GM18873 (cell line): ENCODE measurements at regions not wholly inside any gene's neighbourhood (a gene's known extent, or its start where the extent isn't known, plus 50 kb on each side); places are given as distances from the start of the nearest gene placed in this dataset.
"Not testable (repeated sequence)": the region's sequence is repeated elsewhere in the genome, so short reads cannot be mapped to it uniquely, and the experiment has no call there.

ENCODE experiments used
- ATAC-seq: cut with Tn5 transposase; IDR thresholded peaks from one replicate; pipeline ENCODE4 v1.9.1; 2021; ENCODE audit warnings: mild to moderate bottlenecking, moderate library complexity, moderate number of reproducible peaks; ENCODE audit not compliant: unreplicated experiment, low FRiP score

DNA sequence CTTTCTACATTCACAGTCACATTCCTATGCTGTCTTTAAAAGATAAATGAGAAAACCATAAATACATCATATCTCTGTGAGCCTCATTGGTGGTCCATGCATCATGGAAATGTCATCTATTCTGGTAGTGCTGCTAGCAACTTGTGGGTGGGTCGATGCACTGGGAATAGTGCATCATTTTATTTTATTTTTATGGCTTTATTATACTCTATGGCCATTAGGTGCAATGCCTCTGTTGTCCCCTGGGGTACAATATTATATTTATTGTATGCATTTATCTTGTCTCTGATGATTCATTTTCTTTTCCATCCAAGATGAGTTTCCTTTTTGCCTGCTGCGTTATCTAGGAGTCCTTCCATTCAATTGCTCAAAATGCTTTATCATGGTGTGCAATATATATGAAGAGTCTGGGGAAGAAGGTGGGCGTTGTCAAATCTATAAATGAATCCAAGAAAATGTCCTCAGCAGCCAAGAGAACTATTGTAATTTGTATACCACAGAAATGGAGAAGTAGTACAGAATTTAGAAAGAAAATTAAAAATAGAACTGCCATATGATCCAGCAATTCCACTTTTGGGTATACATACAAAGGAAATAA lies 324.0 kb downstream of the KCNJ2 start:
- ATAC-seq = no peak

DNA sequence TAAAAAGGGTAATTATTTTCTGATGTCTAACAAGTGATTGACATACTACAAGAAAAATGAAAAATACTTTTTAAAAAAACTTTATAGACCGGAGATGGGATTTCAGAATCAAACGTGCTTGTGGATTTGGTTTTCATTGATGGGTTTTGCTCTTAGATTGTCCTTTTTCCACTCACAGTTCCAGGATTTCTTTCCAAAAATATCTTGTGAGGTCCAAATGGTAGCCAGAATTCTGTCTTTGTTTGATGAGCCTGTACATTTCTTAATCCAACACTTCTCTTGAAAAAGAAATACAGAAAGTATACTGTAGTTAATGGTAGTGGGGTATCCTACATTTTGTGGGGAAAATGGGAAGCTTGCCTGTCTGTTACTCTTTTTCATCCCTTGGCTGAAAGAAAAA lies 329.3 kb downstream of the KCNJ2 start:
- ATAC-seq = no peak

DNA sequence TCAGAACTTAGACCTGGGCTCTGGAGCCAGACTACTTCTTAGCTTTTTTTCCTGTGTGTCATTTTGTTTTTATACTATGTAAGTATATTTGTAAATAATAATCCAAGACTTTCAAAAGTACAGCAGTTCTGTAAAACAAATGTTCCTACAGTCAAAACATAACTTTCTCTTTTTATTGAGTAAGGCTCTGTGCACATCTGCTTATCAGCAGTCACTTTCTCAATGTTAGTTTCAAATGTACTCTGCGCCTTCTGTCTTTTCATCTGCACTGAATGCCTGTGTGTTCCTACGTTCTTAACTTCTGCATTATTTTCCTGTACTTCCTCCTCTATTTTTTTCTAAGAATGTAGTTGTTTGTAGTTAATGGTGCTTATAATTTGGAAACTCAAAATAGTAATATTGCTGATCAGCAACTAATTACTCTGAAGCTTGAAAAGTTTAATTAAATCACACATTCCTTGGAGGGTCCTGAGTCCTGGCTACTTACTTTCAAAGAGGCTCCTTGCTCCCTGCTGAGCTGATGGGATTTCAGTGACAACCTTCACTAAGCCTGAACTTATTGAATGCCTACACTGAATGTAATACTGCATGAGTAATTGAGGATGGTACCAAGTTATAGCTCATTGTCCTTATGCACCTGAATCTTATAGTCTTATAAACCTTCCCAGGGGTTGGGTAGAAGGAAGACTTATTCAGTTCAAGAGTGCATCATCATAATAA lies 329.9 kb downstream of the KCNJ2 start:
- ATAC-seq = no peak

DNA sequence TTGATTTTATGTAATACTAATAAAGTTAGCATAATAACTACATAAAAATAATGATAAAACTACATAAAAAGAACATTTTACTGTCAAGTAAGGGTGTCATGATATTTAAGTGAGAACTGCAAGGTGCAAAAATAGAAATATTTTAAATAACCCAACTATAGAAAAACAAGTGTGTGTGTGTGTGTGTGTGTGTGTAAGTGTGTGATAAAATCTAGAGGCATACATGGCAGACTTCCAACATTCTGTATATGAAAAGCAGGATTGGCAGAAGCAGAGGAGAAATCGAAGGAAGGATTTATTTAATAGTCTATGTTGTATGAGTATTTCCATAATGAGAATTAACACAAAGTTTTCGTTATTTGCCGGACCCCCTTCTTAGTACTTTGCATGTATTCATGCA lies 334.1 kb downstream of the KCNJ2 start:
- ATAC-seq = no peak

DNA sequence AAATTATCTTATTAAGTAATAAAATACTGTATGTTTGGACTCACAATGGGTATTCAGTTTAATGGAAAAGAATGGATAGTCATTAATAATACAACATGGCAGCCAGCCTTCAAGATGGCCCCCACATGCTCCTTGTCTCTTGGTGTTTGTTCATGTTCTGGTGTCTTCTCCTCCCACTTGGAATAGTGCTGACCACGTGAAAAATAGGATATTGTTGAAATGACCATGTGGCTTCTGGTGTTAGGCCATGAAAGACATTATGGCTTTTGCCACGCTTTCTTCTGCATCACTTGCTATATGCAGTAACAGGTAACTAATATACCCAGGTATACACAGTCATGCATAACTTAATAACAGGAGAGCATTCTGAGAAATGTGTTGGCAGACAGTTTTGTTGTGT lies 341.0 kb downstream of the KCNJ2 start:
- no peak for ATAC-seq

DNA sequence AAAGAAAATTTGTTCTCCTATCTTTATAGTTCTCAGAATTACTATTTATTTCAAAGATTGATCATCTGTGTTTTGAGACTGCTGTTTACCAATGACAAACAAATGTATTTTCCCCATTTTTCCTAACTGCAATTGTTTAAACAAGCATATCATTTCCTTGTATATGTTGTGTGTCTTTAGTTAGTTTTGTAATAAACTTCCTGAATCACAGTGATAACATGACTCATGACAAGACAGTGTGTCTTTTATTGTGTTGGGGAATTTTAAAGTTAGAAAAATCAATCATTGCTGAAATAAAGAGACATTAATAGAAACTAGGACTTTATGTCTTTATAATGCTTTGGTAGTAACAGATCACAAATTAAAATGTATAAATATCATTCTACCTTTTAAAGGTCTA lies 348.5 kb downstream of the KCNJ2 start:
- ATAC-seq = no peak

DNA sequence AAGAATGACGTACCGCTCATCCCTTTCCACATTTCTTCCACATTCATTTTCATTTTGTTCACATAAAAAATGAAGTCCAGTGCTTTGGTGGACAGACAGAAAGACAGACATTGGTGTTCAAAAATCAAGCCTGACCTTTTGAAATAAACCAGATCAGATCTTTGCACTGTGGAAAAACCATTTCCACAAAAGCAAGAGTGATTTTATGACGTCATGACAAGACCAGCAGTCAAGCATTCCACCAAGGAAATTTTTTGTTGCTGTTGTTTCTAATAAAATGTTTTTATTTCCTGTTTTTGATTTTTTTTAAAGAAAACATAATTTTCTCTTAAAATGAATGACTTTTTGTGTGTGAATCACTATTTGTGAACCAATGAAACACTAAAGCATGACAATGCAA lies 350.0 kb downstream of the KCNJ2 start:
- no peak for ATAC-seq

DNA sequence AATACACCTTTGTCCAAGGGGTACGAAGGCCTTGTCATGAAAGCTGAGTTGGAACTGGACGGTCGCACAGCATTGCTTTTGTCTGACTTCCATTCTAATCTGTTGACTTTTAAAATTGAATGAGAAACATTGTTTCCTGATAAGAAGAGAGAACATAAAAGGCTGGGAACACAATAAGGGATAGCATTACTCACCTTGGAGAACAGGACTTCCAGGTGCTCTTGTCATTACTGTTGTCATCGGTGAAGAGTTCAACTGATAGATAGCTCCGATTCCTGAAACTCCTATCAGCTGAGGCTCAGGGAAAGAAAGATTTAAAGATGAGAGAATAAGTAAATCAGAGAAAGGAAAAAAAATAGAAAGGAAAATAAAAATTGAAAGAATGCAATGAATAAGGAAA lies 351.1 kb downstream of the KCNJ2 start:
- ATAC-seq = no peak

DNA sequence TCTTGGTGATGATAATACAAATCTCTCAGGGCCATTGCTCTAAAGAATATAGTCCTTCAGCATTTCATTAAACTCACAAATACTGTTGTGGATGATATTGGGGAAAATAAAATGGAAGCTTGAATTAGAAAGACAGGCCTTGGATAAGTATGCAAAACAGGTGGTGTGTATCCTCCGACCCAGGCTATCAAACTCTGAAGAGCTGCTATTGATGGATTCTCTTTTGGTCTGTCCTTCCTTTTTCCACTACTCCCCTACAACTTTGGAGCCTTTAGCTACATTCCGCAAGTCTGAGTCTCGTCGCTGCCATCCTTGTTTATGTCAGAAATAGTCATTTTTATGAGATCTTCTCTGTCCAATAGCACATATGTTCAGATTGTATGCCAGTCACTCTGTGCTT lies 351.6 kb downstream of the KCNJ2 start:
- ATAC-seq = no peak

DNA sequence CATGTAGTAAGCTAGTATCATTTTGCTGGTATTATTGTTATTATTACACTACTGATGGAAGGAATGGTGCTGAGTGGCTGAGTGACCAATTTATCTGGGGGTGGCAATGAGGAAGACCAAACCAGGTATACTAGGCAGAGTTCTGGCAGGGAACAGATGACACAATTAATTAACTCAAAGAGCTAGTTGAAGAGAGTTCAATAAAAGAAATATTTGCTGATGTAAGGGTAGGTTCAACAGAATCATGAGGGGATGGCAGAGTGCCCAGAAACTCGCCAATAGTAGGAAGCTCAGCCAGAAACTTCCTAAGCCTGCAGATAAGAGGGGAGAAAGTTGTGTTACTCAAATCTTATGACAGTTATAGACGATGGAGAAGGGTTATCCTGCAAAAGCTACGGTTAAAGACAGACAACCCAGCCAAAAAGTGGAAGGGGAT lies 352.5 kb downstream of the KCNJ2 start:
- no peak for ATAC-seq

DNA sequence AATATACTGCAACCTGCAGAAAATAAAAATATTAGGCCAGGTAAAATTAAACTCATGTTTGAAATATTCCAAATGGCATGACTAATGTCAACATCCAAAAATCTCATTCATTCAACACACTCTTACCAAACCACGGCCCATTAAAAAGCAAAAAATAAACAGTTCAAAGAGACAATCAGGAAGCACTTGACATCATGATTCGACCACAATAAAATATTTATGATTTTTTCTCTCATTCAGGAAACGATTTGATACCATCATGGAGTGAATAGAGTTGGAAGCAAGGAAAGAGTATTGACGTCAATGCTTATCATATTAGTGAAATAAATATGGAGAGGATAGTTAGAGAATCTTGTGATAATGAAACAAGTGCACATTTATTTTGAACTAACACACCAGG lies 354.1 kb downstream of the KCNJ2 start:
- no peak for ATAC-seq

DNA sequence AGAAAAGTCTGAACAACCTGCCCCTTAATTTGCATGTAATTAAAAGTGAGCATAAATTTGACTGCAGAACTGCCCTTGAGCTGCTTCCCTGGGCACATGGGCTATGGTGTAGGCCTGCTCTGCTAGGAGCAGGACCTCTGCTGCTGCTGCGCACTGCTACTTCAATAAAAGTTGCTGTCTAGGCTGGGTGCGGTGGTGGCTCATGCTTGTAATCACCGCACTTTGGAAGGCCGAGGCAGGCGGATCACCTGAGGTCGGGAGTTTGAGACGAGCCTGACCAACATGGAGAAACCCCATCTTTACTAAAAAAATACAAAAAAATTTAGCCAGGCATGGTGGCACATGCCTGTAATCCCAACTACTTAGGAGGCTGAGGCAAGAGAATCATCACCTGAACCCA lies 355.7 kb downstream of the KCNJ2 start:
- ATAC-seq = not testable (repeated sequence)

DNA sequence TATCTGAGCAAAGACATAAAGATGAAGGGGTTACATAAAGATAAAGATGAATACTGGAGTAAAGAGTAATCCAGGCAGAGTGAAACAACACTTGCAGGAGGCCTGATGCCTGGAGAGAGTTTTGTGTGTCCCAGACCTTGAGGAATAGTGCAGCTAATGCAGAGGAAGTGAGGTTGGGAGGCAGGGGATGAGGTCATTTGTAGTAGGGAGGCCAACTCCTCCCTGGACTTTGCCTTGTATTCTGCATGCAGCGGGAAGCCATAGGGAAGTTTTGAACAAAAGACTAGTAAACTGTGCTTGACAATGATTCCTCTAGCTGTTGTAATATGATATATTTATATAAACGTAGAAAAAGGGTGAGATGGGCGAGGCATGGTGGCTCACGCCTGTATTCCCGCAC lies 356.6 kb downstream of the KCNJ2 start:
- no peak for ATAC-seq

DNA sequence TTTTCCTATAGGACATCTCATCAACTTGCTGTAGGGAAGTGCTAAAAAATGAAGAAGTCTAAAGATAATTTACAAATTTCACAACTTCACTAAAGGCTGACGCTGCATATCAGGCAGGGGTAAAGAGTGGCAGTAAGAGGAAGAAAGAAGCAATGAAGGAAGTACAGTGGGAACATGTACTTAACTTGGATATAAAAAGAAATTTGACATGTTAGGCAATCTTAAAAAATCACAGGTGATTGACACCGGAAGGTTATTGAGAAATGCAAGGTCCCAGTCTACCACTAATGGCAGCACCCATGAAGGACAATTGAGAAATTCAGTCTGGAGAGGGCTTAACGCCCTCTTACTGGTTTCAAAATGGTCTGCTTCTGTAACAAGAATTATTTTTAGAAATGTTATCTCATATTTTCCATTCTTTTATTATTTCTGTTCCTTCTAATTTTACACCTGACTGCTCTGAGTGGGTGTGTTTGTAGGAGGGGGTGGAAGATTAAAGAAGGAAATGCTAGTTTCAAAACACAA lies 358.1 kb downstream of the KCNJ2 start:
- no peak for ATAC-seq

DNA sequence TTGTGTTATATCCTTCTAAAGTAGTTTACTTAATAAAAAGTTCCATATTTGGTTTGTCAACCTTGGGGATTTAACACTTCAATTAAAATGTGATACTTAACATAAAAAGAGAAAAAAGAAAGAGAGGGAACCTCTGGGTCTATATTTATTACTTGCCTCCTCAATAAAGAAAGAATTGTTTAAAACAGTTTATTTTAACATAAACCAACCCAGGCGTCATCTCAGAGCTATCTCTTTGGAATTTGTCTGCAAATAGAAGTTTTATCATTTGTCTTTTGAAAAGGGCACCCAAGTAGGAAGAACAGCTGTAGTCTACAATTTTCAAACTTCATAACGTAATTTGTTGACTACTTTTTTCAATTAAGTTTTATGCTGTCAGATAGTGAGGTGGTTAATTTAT lies 364.1 kb downstream of the KCNJ2 start:
- ATAC-seq = no peak

DNA sequence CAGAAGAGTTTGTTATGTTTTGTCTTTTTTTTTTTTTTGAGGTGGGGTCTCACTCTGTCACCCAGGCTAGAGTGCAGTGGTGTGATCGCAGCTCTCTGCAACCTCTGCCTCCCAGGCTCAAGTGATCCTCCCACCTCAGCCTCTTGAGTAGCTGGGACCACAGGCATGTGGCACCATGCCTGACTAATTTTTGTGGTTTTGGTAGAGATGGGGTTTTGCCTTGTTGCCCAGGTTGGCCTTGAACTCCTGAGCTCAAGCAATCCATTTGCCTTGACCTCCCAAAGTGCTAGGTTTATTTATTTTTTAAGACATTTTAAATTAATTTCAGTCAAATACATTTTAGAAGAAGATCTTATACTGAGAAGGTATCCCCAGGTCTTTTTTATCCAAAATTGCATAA lies 366.7 kb downstream of the KCNJ2 start:
- no peak for ATAC-seq

DNA sequence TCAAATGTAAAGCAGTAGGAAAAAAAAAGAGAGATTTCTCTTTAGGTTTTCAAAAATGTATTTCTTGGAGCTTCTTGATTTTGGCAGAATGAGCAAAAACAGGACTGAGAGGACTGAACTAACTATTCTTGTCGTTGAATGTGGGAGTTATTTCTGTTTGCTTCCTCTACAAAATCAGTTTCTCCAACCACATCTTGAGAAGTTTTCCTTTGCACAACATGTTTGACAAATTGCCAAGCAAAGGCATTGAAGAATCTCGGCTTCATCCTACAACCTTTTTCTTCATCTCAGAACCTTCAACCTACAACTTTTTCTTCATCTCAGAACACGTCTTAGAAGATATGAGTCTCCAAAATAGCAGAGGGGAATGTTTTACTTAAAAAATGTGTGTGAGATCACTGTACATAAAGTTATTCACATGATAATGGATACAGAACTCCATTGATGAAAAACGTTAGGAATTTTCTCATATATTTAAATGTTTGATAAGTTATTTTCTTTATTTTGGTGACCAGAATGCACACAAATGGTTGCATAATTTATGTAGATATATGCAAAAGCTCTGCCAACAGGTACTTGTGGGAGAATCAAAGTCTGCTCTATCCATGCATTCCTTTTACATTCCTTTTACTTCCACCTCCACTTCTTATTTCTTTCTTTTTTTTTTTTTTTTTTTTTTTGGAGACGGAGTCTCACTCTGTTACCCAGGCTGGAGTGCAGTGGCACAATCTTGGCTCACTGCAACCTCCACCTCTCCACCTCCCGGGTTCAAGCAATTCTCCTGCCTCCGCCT lies 370.0 kb downstream of the KCNJ2 start:
- ATAC-seq = no peak

DNA sequence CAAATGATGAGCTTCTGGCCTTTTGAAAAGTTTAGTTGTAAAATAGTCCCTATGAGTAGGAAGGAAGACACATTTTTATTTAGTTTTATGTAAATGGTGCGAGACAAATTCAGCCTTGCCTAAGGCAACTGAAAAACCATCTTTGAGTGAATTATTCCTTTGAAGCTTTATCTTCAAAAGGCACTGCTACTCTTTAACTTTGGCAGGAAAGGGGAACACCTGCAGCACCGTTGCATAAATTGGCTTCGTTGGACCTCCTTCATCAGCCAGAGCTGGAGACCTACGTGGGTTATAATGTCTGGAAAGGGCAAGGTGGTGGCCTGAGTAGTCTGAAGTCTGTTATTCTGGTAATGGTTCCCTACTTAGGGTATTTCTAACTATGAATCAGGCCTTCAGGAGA lies 373.5 kb downstream of the KCNJ2 start:
- no peak for ATAC-seq

DNA sequence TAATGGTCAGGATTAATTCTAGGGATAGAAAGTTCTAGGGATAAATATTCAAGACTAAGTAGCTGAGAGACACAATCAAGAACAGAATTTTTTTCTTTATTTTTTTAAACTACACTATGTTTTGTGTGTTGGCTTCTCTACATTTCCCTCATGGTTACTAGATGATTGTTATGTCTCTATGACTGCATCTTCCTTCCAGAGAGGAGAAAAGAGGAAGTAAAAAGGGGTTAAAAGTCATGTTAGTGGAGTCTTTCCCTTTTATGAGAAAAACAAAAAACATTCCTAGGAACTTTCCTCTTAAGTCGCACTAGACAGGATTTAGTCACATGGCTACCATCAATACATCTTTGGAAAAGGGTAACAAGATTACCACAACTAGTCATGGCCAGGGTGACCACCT lies 375.0 kb downstream of the KCNJ2 start:
- ATAC-seq = no peak

DNA sequence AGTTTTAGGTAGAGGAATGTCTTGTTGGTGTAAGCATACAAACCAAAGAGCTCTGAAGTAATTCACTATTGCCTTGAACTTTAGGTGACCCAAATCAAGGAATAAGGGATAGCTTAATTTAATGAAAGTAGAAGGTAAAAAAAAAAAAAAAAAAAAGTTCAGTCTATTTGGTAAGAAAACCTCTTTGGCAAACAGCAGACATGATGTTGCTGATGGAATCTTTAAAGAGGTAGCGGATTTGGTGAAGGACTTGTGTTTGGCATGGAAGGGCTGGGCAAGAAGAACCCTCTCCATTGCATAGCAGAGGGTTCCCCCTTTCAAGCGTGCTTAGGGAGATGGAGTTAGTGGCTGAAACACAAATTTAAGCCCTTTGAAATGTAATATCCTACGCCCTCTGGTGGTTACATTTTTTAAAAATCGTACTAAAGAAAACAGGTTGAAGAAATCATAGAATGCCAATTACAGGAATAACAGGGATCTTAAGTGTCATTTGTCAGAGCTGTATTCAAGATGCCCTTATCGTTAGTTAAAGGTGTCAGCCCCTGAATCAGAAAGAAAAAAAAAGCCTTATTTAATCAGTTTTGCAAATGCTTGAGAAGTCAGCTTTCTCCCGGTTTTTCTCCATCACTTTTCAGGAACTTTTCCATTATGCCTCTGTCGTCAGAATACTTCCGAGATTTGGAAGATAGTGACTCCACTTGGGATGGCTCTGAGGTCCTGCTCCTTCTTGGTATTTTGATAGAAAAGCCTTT lies 383.1 kb downstream of the KCNJ2 start:
- ATAC-seq = no peak

DNA sequence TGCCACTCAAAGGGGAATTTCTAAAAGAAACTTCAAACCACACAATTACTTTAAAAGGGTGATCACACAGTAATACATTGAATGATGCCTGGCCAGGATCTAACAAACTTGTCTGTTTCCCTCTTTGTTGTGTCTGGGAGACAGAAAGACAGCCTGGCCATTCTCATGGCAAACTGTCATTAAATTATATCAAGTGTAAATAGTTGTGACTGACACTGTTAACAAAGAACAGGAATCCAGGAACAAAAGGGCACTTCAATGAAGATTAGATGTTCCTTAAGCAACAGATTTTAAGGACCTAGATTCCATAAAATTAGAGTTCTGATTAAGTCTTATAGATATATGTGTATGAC lies 383.6 kb downstream of the KCNJ2 start:
- ATAC-seq = no peak
